ENCODE measurements at regions not wholly inside any gene's neighbourhood (a gene's known extent, or its start where the extent isn't known, plus 50 kb on each side); places are given as distances from the start of the nearest gene placed in this dataset.

GRCh38 chr12:24725616-24726015 is 223.3 kb downstream of the BCAT1 start:
- TF ChIP-seq CTCF (IDR thresholded peaks at IDR 0.05; ENCODE audit: insufficient read depth, low read length) (no peak), POLR2AphosphoS5 (IDR thresholded peaks at IDR 0.05; ENCODE audit: low read depth) (no peak)
